HG03175 (cell line): ENCODE measurements at regions not wholly inside any gene's neighbourhood (a gene's known extent, or its start where the extent isn't known, plus 50 kb on each side); places are given as distances from the start of the nearest gene placed in this dataset.
A peak's percentile ranks its signal among the peaks of the same experiment; 100 is the strongest.
"Not testable (repeated sequence)": the region's sequence is repeated elsewhere in the genome, so short reads cannot be mapped to it uniquely, and the experiment has no call there.

ENCODE experiments used
- ATAC-seq: cut with Tn5 transposase; IDR thresholded peaks from one replicate; pipeline ENCODE4 v1.9.1; 2021; ENCODE audit warnings: mild to moderate bottlenecking, moderate library complexity; ENCODE audit not compliant: unreplicated experiment

GRCh38 chr17:31684901-31685300 is 174.1 kb downstream of the COPRS start:
- no peak for ATAC-seq

- ATAC-seq = no peak
Measured at GRCh38 chr17:31680126-31680525, 178.9 kb downstream of the COPRS start.

GRCh38 chr17:31679667-31680066 is 179.4 kb downstream of the COPRS start:
- ATAC-seq = no peak

- ATAC-seq = no peak
Measured at GRCh38 chr17:31678431-31678830, 180.6 kb downstream of the COPRS start.

GRCh38 chr17:31677681-31678080 is 181.4 kb downstream of the COPRS start:
- ATAC-seq = no peak

GRCh38 chr17:31677036-31677435 is 182.0 kb downstream of the COPRS start:
- no peak for ATAC-seq

GRCh38 chr17:31675392-31675791 is 183.7 kb downstream of the COPRS start:
- ATAC-seq = not testable (repeated sequence)

GRCh38 chr17:31674717-31675349 is 184.2 kb downstream of the COPRS start:
- ATAC-seq = no peak

GRCh38 chr17:31674305-31674704 is 184.7 kb downstream of the COPRS start:
- no peak for ATAC-seq

GRCh38 chr17:31673076-31673475 is 186.0 kb downstream of the COPRS start:
- ATAC-seq = no peak

GRCh38 chr17:31672161-31672819 is 186.8 kb downstream of the COPRS start:
- ATAC-seq = no peak

GRCh38 chr17:31663576-31663975 is 195.5 kb downstream of the COPRS start:
- ATAC-seq = no peak

- ATAC-seq = no peak
Measured at GRCh38 chr17:31660684-31661083, 198.4 kb downstream of the COPRS start.

- no peak for ATAC-seq
Measured at GRCh38 chr17:31657876-31658275, 201.2 kb downstream of the COPRS start.

GRCh38 chr17:31654936-31655335 is 204.1 kb downstream of the COPRS start:
- ATAC-seq = peak; percentile 86

GRCh38 chr17:31653691-31654090 is 205.4 kb downstream of the COPRS start:
- ATAC-seq = no peak

- no peak for ATAC-seq
Measured at GRCh38 chr17:31650756-31651520, 208.1 kb downstream of the COPRS start.

- no peak for ATAC-seq
Measured at GRCh38 chr17:31649302-31649701, 209.7 kb downstream of the COPRS start.

- ATAC-seq = no peak
Measured at GRCh38 chr17:31647661-31648060, 211.4 kb downstream of the COPRS start.

GRCh38 chr17:31646642-31647041 is 212.4 kb downstream of the COPRS start:
- ATAC-seq = no peak

- no peak for ATAC-seq
Measured at GRCh38 chr17:31645351-31645750, 213.7 kb downstream of the COPRS start.

GRCh38 chr17:31631766-31632165 is 227.3 kb downstream of the COPRS start:
- ATAC-seq = no peak
